ENCODE measurements at regions not wholly inside any gene's neighbourhood (a gene's known extent, or its start where the extent isn't known, plus 50 kb on each side); places are given as distances from the start of the nearest gene placed in this dataset.

- ChIA-PET POLR2A (no interaction called here), CTCF (no interaction called here)
- WGBS (ENCODE audit: missing lambda C conversion rate): 43% methylated on average over 9 of the region's 9 CpGs
- H3K27ac ChIP-seq: no peak overlapping the region
- H3K9me3 ChIP-seq: no peaks in the 10 kb centered on the region
- H3K4me1 ChIP-seq: no peaks in the 10 kb centered on the region
- no peak for ATAC-seq
- TF ChIP-seq EHF (CRISPR knock-in tag; IDR thresholded peaks at IDR 0.05) (no peak), HEYL (CRISPR knock-in tag; IDR thresholded peaks at IDR 0.05) (no peak), REST (IDR thresholded peaks at IDR 0.05) (no peak), CEBPB (IDR thresholded peaks at IDR 0.05) (no peak), TP53 (CRISPR knock-in tag; IDR thresholded peaks at IDR 0.05) (no peak), JUN (IDR thresholded peaks at IDR 0.05) (no peak), HDAC2 (IDR thresholded peaks at IDR 0.05) (no peak)
- no peak for FAIRE-seq
- H3K4me2 ChIP-seq: no peak overlapping the region
- no peak overlapping the region for H3K4me3 ChIP-seq
- DNase-seq (ENCODE audit: low read depth in 1 of 2, low spot score in 1 of 2): no peak
Observed at GRCh38 chr13:68666774-68667397, 1436.8 kb upstream of the PCDH9 start.

GRCh38 chr13:68645814-68646213, 1415.7 kb upstream of the PCDH9 start:
- POLR2A ChIA-PET: no interaction called here

GRCh38 chr13:68644611-68645010, 1414.5 kb upstream of the PCDH9 start:
- Histone ChIP-seq H3K27ac (no peak overlapping the region), H3K9me3 (no peaks in the 10 kb centered on the region), H3K4me1 (no peaks in the 10 kb centered on the region), H3K4me2 (no peak overlapping the region), H3K4me3 (no peak overlapping the region)
- 17% methylated on average over 6 of the region's 6 CpGs for WGBS (ENCODE audit: missing lambda C conversion rate)
- FAIRE-seq (no peak), DNase-seq (ENCODE audit: low read depth in 1 of 2, low spot score in 1 of 2) (no peak), ATAC-seq (no peak)
- ChIA-PET POLR2A (no interaction called here), CTCF (no interaction called here)
- TF ChIP-seq RARB (CRISPR knock-in tag; IDR thresholded peaks at IDR 0.05) (no peak), EP300 (IDR thresholded peaks at IDR 0.05) (no peak), JUN (IDR thresholded peaks at IDR 0.05) (no peak), POLR2A (IDR thresholded peaks at IDR 0.05; ENCODE audit: low read length) (no peak), RFX5 (IDR thresholded peaks at IDR 0.05) (no peak), FOSL2 (IDR thresholded peaks at IDR 0.05) (no peak), FOSL2 (CRISPR knock-in tag; IDR thresholded peaks at IDR 0.05) (no peak), RCOR1 (IDR thresholded peaks at IDR 0.05; ENCODE audit: low read depth, low read length) (no peak), BCL3 (IDR thresholded peaks at IDR 0.05) (no peak)

More at GRCh38 chr13:68645814-68646213, 1415.7 kb upstream of the PCDH9 start:
- no peak overlapping the region for H3K4me2 ChIP-seq
- no peak for FAIRE-seq
- no peaks in the 10 kb centered on the region for H3K9me3 ChIP-seq
- CTCF ChIA-PET: no interaction called here
- no peak overlapping the region for H3K4me3 ChIP-seq
- ATAC-seq: no peak
- no peak overlapping the region for H3K27ac ChIP-seq
- TF ChIP-seq POLR2AphosphoS2 (conservative IDR thresholded peaks at IDR 0.05; ENCODE audit: low read length): no peak
- TF ChIP-seq EHMT2 (IDR thresholded peaks at IDR 0.05; ENCODE audit: low read depth): no peak
- no peak for TF ChIP-seq MAZ (IDR thresholded peaks at IDR 0.05; ENCODE audit: borderline replicate concordance, low read depth, low read length)
- no peak for TF ChIP-seq NPAS2 (CRISPR knock-in tag; IDR thresholded peaks at IDR 0.05; ENCODE audit: borderline replicate concordance)
- no peak for TF ChIP-seq RFX5 (IDR thresholded peaks at IDR 0.05)
- no peak for TF ChIP-seq EHF (CRISPR knock-in tag; IDR thresholded peaks at IDR 0.05)
- TF ChIP-seq FOXS1 (CRISPR knock-in tag; IDR thresholded peaks at IDR 0.05): no peak
- no peak for TF ChIP-seq CEBPB (IDR thresholded peaks at IDR 0.05)
- no peak for TF ChIP-seq EP300 (IDR thresholded peaks at IDR 0.05)
- no peak for TF ChIP-seq JUN (IDR thresholded peaks at IDR 0.05)
- no peak for TF ChIP-seq GATA3 (IDR thresholded peaks at IDR 0.05; ENCODE audit: borderline replicate concordance)
- no peak for TF ChIP-seq HEYL (CRISPR knock-in tag; IDR thresholded peaks at IDR 0.05)
- TF ChIP-seq SMC3 (IDR thresholded peaks at IDR 0.05): no peak
- TF ChIP-seq ZSCAN20 (CRISPR knock-in tag; IDR thresholded peaks at IDR 0.05): no peak
- no peak for TF ChIP-seq ELK1 (IDR thresholded peaks at IDR 0.05; ENCODE audit: low read depth, low read length)
- TF ChIP-seq BCL3 (IDR thresholded peaks at IDR 0.05): no peak
- TF ChIP-seq ZFP36 (IDR thresholded peaks at IDR 0.05; ENCODE audit: borderline replicate concordance, partially characterized antibody): no peak
- no peak for TF ChIP-seq MAFK (IDR thresholded peaks at IDR 0.05; ENCODE audit: partially characterized antibody)
- DNase-seq (ENCODE audit: low read depth in 1 of 2, low spot score in 1 of 2): no peak
- H3K4me1 ChIP-seq: no peaks in the 10 kb centered on the region
